ENCODE measurements at regions not wholly inside any gene's neighbourhood (a gene's known extent, or its start where the extent isn't known, plus 50 kb on each side); places are given as distances from the start of the nearest gene placed in this dataset.
A peak's percentile ranks its signal among the peaks of the same experiment; 100 is the strongest.
"Not testable (repeated sequence)": the region's sequence is repeated elsewhere in the genome, so short reads cannot be mapped to it uniquely, and the experiment has no call there.

DNA sequence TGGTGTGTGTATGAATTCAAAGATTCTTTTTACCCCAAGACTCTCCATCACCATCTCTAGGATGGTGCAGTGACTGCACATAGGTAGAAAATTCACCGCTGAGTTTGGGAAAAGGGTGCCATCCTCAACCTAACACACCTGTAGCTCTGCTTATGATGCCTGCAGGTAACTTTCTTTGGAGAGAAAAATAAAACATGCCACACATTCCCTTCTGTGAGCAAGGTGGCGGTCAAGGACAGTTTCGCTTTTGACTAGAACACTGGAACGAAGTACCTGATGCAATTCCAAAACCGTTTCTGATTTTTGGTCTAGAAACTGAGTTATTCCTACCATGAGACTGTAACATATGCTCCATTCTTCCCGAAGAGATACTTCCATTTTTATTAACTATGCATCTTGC, 205.6 kb downstream of the FGFR2 start:
- DNase-seq, result no peak
- intact Hi-C loops (cut with DNase I), result no loop called here

DNA sequence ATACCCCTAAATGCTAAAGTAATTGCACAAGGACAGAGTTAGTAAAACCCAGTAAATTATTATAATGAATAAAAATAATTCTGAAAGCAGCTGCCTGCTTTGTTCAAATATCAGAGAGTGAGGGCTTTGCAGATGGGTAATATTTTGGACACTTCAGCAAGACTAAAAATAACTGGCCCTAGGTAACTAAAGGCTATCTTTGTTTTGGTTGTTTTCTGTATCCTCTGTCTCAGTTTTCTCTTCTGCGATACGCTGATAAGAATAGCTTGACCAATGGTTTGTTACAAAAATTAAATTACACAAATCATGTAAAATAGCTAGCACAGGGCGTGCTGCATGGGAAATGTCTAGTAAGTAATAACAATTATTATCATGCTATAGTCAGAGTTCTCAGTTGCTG, 204.7 kb downstream of the FGFR2 start:
- intact Hi-C loops (cut with DNase I), result no loop called here
- no peak for DNase-seq

- intact Hi-C loops (cut with DNase I), result not testable (repeated sequence)
These were observed 197.7 kb downstream of the FGFR2 start for GRCh38 chr10:121400507-121400906.

DNA sequence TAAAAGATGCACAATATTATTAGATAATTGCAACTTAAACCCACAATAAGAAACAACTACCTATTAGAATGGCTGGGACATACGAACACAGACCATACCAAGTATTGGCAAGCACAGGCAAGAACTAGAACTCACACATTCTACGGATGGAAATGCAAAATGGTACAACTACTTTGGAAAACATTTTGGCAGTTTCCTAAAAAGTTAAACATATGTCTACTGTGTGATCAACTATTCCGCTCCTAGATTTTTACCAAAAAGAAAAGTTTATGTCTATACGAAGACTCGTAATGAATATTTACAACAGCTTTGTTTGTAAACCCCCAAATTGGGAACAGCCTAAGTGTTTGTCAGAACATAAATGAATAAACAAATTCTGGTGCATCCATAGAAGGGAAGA, 194.7 kb downstream of the FGFR2 start:
- intact Hi-C loops (cut with DNase I), result no loop called here

More at GRCh38 chr10:121400507-121400906, 197.7 kb downstream of the FGFR2 start:
- not testable (repeated sequence) for DNase-seq

GRCh38 chr10:121404611-121405010, 193.6 kb downstream of the FGFR2 start:
- no peak for DNase-seq
- intact Hi-C loops (cut with DNase I), result no loop called here

More for the DNA sequence above, 194.7 kb downstream of the FGFR2 start:
- DNase-seq, result no peak

DNA sequence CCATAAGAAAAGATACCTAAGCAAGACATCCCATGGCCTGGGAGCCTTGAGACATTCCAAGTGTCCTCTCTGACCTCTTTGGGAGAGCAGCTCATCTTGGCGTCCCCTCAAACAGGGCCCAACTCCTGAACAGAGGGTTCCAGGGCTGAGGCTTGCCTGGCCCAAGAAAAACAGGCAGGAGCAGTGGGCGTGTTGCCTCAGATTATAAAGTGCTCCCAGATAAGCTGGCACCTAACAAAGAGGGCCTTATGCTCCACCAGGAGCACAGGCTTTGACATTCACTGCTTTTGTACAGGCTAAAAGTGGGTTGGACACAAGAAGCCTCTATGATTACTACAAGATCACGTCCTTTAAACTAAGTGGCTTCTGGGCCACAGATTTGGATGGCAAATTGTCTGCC, 193.1 kb downstream of the FGFR2 start:
- intact Hi-C loops (cut with DNase I), result no loop called here
- no peak for DNase-seq

GRCh38 chr10:121405549-121405948, 192.7 kb downstream of the FGFR2 start:
- no peak for DNase-seq
- intact Hi-C loops (cut with DNase I), result no loop called here

DNA sequence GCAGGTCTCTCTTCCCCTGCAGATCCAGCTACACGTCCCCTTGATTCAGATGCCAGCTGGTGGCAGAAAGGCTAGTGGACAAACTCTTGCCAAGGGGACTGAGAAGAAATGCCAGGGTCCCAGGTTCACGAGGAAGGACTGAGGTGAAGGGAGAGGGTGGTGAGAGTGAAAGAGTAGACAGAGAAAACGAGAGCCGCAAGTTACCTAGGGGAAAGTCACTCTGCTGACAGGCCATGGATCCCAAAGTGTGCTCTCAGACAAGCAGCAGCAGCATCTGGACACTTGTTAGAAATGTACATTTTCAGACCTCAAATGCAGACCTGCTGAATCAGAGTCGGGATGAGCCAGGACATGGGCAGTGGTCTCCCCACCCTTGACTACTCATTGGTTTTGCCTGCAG, 192.3 kb downstream of the FGFR2 start:
- DNase-seq, result no peak
- intact Hi-C loops (cut with DNase I), result no loop called here

- DNase-seq, result peak in 7 of 10 donors; percentile 13 to 83 (median 24)
- intact Hi-C loops (cut with DNase I), result no loop called here
These were observed 191.3 kb downstream of the FGFR2 start for GRCh38 chr10:121406823-121407545.

DNA sequence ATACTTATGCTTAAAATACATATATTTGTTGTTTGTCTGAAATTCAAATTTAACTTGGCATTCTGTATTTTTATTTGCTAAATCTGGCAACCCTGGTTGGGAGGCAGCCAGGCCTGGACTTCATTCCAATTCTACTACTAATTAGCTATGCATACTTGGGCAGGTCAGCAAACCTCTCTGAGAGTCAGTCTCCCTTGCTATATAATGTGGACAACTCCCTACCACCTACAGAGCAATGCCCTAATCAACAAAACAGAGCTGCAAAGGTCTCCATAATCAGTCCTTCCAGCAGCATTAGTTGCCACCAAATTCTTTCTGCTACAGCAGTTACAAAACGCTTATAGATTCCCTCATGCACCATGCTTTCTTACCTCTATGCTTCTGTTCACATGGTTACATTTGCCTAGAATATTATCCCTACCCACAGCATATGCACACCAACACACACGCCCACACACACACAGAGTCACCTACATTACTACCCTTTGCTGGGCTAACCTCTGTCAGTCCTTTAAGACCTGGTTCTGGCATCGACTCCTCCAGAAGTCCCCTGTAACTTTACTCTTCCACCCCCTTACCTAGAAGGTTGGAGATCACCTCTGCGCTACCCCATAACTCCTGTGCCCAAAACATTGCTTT, 188.7 kb downstream of the FGFR2 start:
- intact Hi-C loops (cut with DNase I), result no loop called here
- DNase-seq, result no peak

- no peak for DNase-seq
- intact Hi-C loops (cut with DNase I), result no loop called here
These were observed 187.2 kb downstream of the FGFR2 start for GRCh38 chr10:121411004-121411403.

DNA sequence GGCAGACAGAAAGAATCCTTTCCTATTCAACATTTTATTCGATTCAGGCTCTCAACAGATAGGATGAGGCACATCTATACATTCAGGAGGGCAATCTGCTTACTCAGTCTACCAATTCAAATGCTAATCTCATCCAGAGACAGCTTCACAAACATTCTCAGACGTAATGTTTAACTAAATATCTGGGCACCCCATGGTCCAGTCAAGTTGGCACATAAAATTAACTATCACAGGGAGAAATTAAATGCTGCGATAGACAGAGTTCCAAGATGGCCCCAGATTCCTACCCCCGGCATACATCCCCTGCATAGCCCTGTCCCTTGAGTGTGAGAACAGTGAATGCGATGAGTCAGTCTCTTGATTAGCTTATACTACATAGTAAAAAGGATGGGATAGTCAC, 184.3 kb downstream of the FGFR2 start:
- intact Hi-C loops (cut with DNase I), result no loop called here
- no peak for DNase-seq

- DNase-seq, result no peak
- intact Hi-C loops (cut with DNase I), result no loop called here
These were observed 183.7 kb downstream of the FGFR2 start for GRCh38 chr10:121414366-121415062.

GRCh38 chr10:121415063-121415399, 183.2 kb downstream of the FGFR2 start:
- intact Hi-C loops (cut with DNase I), result no loop called here
- no peak for DNase-seq

- no peak for DNase-seq
- intact Hi-C loops (cut with DNase I), result no loop called here
These were observed 182.2 kb downstream of the FGFR2 start for GRCh38 chr10:121416071-121416470.

- no peak for DNase-seq
- intact Hi-C loops (cut with DNase I), result no loop called here
These were observed 180.9 kb downstream of the FGFR2 start for GRCh38 chr10:121417298-121417697.

DNA sequence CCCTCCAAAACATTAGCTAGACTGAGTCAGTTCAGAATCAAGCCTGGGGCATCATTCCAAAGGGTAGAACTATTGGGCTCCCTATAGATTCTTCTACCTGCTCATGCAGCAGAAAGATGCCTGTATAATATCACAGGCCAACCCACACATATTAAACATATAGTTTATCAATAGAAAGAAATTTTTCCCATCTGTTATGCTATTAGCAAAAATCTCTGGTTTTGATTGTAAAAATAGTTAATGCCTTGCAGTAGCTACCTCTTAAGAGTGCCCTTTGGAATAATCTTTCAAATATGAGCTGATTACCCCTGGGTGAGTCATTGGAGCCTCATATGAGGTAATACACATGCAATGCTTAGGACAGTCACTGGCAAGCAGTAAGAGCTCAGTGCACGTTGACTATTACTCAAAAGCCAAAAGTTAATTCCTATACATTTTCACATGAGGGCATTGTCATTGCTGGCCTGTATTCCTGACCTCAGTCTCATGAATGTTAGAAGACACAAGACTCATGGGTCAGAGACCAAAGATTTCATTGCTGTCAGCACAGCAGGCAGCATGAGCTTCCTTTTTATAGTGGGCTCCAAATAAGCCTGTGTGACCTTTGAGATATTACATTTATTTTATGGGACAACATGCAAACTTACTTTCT, 180.0 kb downstream of the FGFR2 start:
- no peak for DNase-seq
- intact Hi-C loops (cut with DNase I), result no loop called here

DNA sequence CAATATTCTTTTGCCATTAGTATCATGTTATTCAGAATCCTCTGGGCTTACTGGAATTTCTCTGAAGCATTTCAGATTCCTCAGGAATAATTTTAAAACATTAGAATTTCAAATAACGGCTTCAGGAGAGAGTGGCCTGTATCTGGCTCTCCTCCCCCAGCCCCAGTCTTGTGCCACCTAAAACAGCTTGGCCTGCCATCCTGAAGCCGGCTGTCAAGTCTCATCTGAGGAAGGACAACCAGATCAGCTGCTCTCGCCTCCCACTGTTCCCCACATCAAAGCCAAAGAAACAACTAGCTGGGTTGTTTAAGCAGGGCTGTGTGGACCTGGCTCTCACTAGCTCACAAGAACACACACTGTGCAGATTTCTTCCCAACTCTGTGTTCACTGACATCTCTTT, 178.2 kb downstream of the FGFR2 start:
- DNase-seq, result no peak
- intact Hi-C loops (cut with DNase I), result no loop called here

GRCh38 chr10:121422096-121422495, 176.1 kb downstream of the FGFR2 start:
- intact Hi-C loops (cut with DNase I), result no loop called here
- DNase-seq, result no peak

GRCh38 chr10:121425623-121426022, 172.6 kb downstream of the FGFR2 start:
- intact Hi-C loops (cut with DNase I), result no loop called here
- DNase-seq, result no peak

DNA sequence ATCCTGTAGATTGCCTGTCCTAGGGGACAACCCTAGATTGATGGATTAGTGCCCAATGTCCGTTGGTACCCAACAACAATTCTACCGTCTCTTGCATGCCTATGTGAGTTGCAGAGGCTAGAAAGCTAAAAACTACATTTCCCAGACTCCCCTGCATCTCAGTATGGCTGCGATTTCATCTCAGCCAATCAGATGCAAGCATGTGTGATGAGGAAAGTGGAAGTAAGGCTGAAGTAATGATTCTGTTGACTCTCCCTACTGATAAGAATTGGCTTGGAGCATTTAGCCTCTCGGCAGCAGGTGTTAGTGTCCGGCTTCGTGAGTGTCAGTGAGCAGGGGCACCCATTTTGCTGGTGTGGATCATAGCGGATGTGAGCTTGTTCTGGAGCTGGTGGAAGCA, 171.9 kb downstream of the FGFR2 start:
- intact Hi-C loops (cut with DNase I), result no loop called here
- no peak for DNase-seq
